ENCODE measurements at regions not wholly inside any gene's neighbourhood (a gene's known extent, or its start where the extent isn't known, plus 50 kb on each side); places are given as distances from the start of the nearest gene placed in this dataset.

- no peak for DNase-seq
Observed at GRCh38 chr15:94177112-94177511, 54.2 kb upstream of the MCTP2 start.

DNA sequence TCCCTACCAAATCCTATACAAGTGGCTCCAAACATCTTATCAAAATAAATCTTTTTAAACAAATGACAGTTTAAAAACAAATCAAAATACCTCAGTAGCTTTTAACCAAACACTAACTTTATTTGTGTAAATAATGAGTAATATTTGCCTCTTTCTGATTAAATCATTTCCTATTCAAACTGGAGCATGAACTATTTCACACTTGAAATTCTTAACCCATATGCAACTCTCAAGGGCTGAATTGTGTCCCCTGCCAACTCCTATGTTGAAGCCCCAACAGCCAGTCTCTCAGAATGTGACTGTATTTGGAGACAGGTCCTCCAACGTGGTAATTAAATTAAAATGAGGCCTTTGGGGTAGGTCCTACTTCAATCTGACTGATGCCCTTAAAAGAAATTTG is 55.9 kb upstream of the MCTP2 start:
- DNase-seq, result no peak

DNA sequence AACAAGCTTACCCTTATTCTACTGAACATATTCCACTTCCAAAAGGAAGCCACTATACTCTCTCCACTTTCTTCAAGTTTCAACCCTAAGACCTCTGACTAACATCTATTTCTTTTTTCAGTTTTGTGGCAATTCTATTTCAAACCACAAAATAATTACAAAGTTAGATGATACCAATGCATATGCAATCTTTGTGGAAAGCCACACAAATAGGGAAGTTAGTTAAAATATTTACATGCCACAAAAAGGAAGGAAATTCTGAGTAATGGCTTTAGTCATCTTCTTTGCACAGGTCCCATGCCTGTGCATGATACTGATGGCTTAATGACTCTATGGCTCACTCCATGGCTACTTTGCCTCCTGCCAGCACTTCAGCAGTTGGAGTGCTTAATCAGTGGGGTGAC is 57.0 kb upstream of the MCTP2 start:
- DNase-seq, result no peak

GRCh38 chr15:94168250-94168649 is 63.1 kb upstream of the MCTP2 start:
- DNase-seq, result no peak

DNA sequence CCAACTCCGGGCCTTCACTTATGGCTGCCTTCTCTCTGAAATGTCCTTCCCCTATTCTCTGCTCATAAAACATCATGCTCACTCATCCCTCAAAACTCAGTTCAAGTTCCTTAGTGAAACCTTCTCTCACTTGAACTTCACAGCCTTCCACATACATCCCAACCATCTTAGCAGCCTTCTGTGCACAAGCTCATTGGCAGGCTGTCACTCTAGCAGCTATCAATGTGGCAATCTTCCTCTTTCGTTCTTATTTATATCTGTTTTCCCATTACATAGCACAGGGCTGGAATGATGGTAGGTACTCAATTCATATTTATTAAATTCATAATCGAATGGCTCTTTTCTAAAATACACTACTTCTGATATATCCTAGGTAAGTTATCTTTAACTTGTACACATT is 66.4 kb upstream of the MCTP2 start:
- DNase-seq, result no peak

GRCh38 chr15:94164202-94164807 is 67.1 kb upstream of the MCTP2 start:
- DNase-seq, result peak; percentile 38

DNA sequence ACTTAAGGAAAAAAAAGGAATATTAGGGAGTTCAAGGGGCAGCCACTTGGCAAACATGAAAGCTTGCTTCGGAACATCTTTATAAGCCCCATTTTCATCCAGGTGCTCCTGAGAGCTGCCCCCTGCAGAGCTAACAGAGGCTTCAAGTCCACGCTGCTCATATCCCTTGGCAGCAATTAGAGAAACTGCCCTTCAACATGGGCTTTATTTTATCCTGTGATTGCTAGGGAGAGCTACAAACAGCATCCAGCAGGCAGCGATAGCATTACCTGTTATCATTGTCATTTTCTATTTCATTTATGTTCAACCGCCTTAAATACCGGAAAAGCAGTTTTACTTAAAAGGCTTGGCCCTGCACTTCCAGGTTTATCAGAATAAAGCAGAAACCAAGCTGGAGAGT is 68.4 kb upstream of the MCTP2 start:
- no peak for DNase-seq

DNA sequence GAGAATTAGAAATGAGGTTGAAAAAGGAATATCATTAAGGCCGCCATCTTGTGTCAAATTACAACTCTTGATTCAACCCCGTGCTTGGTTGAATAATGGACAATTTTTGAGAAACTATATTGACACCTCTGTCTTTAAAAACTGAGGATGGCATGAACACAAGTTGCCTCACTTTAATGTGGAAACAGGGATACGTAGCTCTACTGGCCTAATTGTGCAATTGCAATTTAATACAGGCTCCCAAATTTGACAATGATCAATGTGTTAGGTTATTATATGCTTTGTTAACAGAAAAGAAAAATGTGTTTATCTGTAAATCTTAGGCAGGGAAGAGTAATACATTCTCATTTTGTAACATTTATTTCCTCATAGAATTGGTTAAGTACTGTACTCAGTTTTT is 77.1 kb upstream of the MCTP2 start:
- DNase-seq, result no peak

DNA sequence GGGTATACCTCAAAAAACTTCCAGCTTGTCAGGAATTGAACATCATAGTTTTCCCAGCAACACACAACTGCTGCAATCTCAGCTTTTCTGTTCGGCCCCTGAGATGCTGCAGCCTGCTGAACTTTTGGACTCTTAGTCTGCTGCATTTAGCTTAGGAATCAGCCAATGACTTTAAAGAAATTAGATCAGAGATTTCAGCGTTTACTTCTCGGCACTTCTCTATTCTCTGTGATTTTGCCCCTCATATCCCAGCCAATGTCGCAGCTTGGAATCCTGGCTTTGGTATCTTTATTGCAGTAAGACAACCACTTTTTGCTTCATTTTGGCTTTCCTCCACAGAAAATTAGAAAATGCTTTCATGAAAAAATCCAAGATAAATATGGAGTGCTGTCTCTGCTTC is 86.3 kb upstream of the MCTP2 start:
- DNase-seq, result no peak

DNA sequence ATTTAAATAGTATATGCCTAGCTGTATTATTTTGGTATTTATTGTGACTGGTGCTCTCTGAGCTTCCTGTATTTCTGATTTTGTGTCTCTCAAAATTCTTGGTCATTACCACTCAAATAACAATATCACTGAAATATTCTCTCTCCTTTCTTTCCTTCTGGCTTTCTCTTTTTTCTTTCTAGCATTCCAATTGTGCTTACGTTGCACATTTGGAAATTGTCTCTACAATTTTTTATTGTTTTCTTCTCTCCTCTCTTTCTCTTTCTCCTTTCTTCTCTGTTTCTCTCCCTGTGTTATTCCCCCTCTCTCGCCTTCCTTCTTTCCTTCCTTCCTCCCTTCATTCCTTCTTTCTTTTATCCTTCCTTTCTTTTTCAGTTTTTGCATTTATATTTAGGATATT is 89.6 kb upstream of the MCTP2 start:
- DNase-seq, result no peak

DNA sequence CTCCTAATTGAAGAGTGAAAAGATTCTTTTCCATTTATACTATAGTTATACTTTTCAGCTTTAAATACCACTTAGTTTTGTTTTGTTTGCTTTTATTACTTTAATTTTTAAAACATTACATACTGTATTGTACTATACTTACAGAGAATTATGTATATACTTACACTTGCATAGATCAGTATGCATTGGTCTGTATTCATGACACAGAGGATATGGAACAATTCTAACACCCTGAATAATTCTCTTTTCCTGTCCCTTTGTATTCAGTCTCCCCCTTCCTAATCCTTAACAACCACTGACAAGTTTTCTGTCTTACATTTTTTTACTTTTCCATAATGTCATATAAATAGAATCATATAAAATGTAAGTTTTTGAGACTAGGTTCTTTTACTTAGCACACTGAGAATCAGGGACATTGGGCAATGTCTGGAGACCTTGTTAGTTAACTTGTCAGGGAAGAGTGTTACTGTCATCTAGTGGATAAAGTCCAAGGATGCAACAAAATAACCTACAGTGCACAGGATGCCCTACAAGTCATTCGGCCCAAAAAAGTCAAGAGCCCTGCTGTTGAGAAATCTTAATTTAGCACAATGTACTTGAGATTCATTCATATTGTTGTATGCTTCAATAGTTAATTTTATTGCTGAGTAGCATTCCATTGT is 95.7 kb upstream of the MCTP2 start:
- DNase-seq, result no peak

DNA sequence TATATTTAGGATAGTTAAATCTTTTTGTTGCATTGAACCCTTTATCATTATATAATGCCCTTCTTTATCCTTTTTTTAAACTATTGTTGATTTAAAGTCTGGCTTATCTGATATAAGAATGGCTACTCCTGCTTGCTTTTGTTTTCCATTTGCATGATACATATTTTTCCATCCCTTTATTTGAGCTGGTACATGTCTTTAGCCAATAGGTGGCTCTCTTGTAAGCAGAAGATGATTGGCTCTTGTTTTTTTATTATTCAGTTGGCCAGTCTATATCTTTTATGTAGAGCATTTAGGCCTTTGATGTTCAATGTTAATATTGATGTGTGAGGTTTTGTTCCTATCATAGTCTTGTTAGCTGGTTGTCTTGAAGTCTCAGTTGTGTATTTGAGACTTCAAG is 99.5 kb upstream of the MCTP2 start:
- no peak for DNase-seq

- DNase-seq, result no peak
Observed at GRCh38 chr15:94130504-94130903, 100.9 kb upstream of the MCTP2 start.

GRCh38 chr15:94127006-94127405 is 104.4 kb upstream of the MCTP2 start:
- no peak for DNase-seq

GRCh38 chr15:94125698-94126097 is 105.7 kb upstream of the MCTP2 start:
- DNase-seq, result no peak

DNA sequence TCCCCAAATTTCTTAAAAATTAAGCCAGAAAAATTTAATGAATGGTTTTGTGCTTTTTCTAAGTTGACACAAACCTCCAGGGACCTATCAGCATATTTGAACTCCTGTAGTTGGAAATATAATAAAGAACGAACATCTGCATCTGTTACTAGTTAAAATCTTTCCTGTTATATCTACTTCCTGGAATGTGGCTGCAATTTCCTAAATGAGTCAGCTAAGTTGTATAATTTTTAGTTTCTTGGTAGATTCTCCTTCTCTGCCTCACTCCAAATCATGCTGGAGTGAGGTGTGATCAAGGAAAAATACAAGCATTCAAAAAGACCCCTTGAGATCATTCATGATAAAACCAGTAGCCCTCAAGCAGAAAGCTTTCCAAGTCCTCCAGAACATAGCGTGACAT is 106.2 kb upstream of the MCTP2 start:
- no peak for DNase-seq

- no peak for DNase-seq
Observed at GRCh38 chr15:94122516-94122915, 108.8 kb upstream of the MCTP2 start.

DNA sequence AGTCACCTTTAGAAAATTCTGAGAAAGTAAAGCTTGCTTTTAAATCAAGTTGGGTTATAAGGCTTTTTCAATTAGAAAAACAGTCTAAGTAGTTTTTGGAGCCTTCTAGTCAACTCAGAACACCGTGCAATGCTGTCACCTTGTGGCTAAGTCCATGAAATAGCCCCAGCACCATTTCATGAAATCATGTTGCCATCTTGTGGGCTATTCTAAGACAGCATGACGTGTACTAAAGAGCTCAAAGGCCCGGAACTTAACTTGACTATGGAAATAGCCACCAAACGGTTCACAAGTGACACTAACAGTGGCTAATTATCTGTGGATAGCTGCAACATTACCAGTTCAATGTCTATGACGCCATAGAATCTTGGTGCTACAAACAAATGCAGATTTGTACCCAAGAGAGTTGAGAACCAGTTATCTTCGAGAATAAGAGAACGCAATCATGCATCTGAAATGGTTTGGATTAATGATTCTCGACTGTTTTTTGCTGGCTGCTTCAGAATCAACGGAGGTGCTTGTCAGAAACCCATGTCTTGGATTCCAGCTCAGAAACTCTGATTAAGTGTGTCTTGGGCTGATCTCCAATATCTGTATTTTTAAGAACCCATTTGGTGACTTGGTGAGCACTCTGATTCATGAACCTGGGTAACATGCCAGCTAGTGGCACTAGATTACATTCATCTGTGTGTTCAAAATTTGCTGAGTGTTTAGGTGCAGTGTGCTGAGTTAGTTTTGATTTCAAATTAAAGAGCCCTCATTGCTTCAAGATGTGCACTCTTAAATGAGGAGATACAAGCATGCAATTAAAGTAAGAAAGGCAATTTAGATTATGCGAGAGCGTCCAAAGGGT is 111.2 kb upstream of the MCTP2 start:
- peak; percentile 74 for DNase-seq

DNA sequence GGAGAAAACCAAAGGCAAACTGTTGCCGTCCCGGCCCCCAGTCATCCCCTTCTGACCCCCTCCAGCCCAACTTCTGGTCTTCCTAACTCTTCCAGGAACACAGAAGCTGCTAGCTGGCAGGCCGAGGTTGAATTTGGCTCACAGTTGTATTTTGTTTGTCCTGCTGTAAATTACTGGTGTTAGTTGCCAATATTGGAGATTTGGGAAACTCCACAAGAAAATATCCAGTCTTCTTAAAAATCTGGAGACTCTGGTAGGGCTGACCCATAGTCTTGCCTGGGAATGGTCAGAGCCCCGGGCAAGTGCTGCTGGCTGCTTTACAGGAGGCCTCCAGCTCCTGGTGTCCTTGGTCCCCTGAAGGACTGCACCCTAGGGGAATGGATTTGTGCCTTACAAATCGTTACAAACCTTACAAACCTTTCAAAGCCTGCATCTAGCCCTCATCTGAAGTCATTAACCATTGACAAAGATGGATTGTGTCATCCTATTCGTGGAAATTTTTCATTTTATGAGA is 112.0 kb upstream of the MCTP2 start:
- DNase-seq, result no peak

GRCh38 chr15:94110476-94111130 is 120.8 kb upstream of the MCTP2 start:
- DNase-seq, result peak; percentile 3

DNA sequence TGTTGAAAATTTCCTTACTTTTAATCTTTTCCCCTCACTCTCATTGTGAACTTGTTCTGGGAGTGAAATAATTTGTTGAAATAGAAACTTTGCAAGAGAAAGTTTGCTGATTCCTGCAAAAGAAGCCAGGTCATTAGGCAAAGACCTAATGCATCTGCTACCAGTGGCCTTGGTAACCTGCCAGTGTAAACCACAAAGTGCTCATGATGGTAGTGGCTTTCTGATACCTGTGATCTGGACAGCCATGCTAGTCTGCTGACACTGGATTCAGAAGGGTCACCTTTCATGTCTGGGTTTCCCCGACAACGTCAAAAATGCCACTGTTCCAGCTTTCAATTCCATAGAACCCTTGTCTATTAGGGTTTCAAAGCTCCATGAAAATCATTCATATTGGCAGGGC is 123.7 kb upstream of the MCTP2 start:
- DNase-seq, result no peak

- DNase-seq, result no peak
Observed at GRCh38 chr15:94105760-94106159, 125.6 kb upstream of the MCTP2 start.

GRCh38 chr15:94100863-94101262 is 130.5 kb upstream of the MCTP2 start:
- DNase-seq, result no peak

DNA sequence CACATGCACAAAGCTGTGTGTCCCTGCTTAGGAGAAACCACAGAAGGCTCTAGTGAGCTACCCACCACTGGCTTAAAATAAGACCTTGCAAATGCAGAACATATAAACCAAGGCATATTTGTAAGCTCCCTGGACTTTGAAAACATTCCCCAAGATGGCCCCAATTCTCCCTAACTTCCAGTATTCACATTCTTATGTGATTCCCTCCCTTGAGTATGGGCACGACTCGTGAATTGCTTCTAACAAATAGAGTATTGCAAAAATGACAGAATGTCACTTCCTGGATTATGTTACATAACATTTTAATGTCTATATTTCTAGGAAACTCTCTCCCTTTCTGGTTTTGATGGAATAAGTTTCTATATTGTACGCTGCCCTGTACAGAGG is 131.8 kb upstream of the MCTP2 start:
- DNase-seq, result no peak

Measured in NCI-H748 treated with DMSO at 0.1 percent for 48 hours (cell line).